H1 (cell line): ENCODE measurements at regions not wholly inside any gene's neighbourhood (a gene's known extent, or its start where the extent isn't known, plus 50 kb on each side); places are given as distances from the start of the nearest gene placed in this dataset.

Experiments
- CTCF ChIA-PET: fragments of 300-600 bp; sonication (Branson Sonifier 250); formaldehyde crosslinking; loops from one replicate; lab custom pipeline; 2021; ENCODE audit not compliant: partially characterized antibody; lab: Charles Lee
- POLR2A ChIA-PET: fragments of 300-600 bp; sonication (Branson Sonifier 250); formaldehyde crosslinking; loops from one replicate; lab custom pipeline; 2021; ENCODE audit warnings: inconsistent platforms; ENCODE audit not compliant: partially characterized antibody; lab: Charles Lee
- DNase-seq, 2 experiments: peaks; one replicate each; pipeline versions ENCODE4 v3.0.0 to v3.0.0-alpha.2; 2010 to 2022; ENCODE audit warnings: low spot score in 2 of 2, low read depth in 1 of 2, mixed read lengths in 1 of 2
- FAIRE-seq: peaks from 2 replicates; lab custom pipeline; 2011; peaks lifted over from hg19 to GRCh38; lab: Jason Lieb, UNC
- H2AFZ ChIP-seq: 2 replicates; pipeline ENCODE4 v1.8.1; 2012; ENCODE audit warnings: low read length, inconsistent platforms
- H2AK5ac ChIP-seq: 2 replicates; pipeline ENCODE4 v1.6.1; 2013; ENCODE audit warnings: low read depth, low read length
- H2BK120ac ChIP-seq: replicated peaks from 2 replicates; pipeline ENCODE3; 2013; ENCODE audit warnings: low read depth, low read length, inconsistent platforms
- H2BK12ac ChIP-seq: 2 replicates; pipeline ENCODE4 v1.6.1; 2013; ENCODE audit warnings: low read depth, low read length
- H2BK15ac ChIP-seq: 2 replicates; pipeline ENCODE4 v1.6.1; 2013; ENCODE audit warnings: low read length
- H2BK20ac ChIP-seq: 2 replicates; pipeline ENCODE4 v1.6.1; 2013; ENCODE audit warnings: low read length
- H2BK5ac ChIP-seq: 2 replicates; pipeline ENCODE4 v1.6.1; 2013; ENCODE audit warnings: low read depth, low read length
- H3K14ac ChIP-seq: 2 replicates; pipeline ENCODE4 v1.6.1; 2013; ENCODE audit warnings: inconsistent platforms; ENCODE audit not compliant: insufficient read length
- H3K18ac ChIP-seq: 2 replicates; pipeline ENCODE4 v1.6.1; 2013; ENCODE audit warnings: low read length; ENCODE audit errors: extremely low read depth
- H3K23ac ChIP-seq: 2 replicates; pipeline ENCODE4 v1.6.1; 2013; ENCODE audit warnings: inconsistent platforms; ENCODE audit not compliant: insufficient read length
- H3K23me2 ChIP-seq: 2 replicates; pipeline ENCODE4 v1.6.1; 2013; ENCODE audit warnings: low read depth, low read length
- H3K27ac ChIP-seq: 2 replicates; pipeline ENCODE4 v1.6.1; 2011; ENCODE audit warnings: low read depth, low read length, inconsistent platforms
- H3K27me3 ChIP-seq, 4 experiments: replicated peaks in 1 of 4; 1 replicate in 1 of 4; 2 replicates in 3 of 4; pipeline versions ENCODE4 v1.6.1 to v1.8.1; 2011 to 2013; ENCODE audit warnings: low read length in 3 of 4, mild to moderate bottlenecking in 3 of 4, inconsistent platforms in 2 of 4, mixed read lengths in 2 of 4, moderate library complexity in 1 of 4; ENCODE audit not compliant: control insufficient read depth in 3 of 4, insufficient read depth in 3 of 4; ENCODE audit errors: extremely low read depth in 1 of 4
- H3K36me3 ChIP-seq, 4 experiments: 2 replicates each; pipeline versions ENCODE4 v1.6.1 to v1.8.1; 2011 to 2013; ENCODE audit warnings: mild to moderate bottlenecking in 4 of 4, low read length in 3 of 4, moderate library complexity in 2 of 4, control low read depth in 1 of 4, inconsistent platforms in 1 of 4; ENCODE audit not compliant: insufficient read depth in 4 of 4, control insufficient read depth in 2 of 4
- H3K4ac ChIP-seq: replicated peaks from 2 replicates; pipeline ENCODE3; 2013; ENCODE audit warnings: low read length, low read depth, mixed read lengths, inconsistent platforms; ENCODE audit not compliant: insufficient read length
- H3K4me1 ChIP-seq, 4 experiments: replicated peaks in 1 of 4; 1 replicate in 1 of 4; 2 replicates in 3 of 4; pipeline versions ENCODE4 v1.6.1 to v1.8.1; 2011 to 2013; ENCODE audit warnings: low read length in 3 of 4, inconsistent platforms in 2 of 4, mixed read lengths in 1 of 4; ENCODE audit not compliant: insufficient read depth in 4 of 4, control insufficient read depth in 3 of 4
- H3K4me2 ChIP-seq, 2 experiments: 2 replicates each; pipeline versions ENCODE4 v1.6.1 to v1.8.1; 2011 to 2013; ENCODE audit warnings: low read depth in 2 of 2, low read length in 2 of 2, control low read depth in 1 of 2, inconsistent platforms in 1 of 2, mild to moderate bottlenecking in 1 of 2; ENCODE audit not compliant: insufficient read depth in 1 of 2
- H3K4me3 ChIP-seq, 4 experiments: fragments of 200-600, 300-600 bp in 1 of 4; sonication (generic), shearing (Covaris generic), sonication (Bioruptor Twin) in 1 of 4; 2 replicates each; pipeline versions ENCODE4 v1.5.1 to v1.8.1; 2011 to 2016; ENCODE audit warnings: low read length in 4 of 4, low read depth in 3 of 4, control low read depth in 2 of 4, inconsistent platforms in 2 of 4, mild to moderate bottlenecking in 2 of 4, mixed read lengths in 1 of 4, moderate library complexity in 1 of 4; ENCODE audit not compliant: insufficient read depth in 2 of 4; ENCODE audit errors: extremely low read depth in 1 of 4
- H3K56ac ChIP-seq: replicated peaks from 2 replicates; pipeline ENCODE3; 2013; ENCODE audit warnings: low read depth, mild to moderate bottlenecking, mixed read lengths, low read length, inconsistent platforms; ENCODE audit not compliant: insufficient read length
- H3K79me1 ChIP-seq: 2 replicates; pipeline ENCODE4 v1.6.1; 2013; ENCODE audit warnings: low read depth, low read length, control low read depth
- H3K79me2 ChIP-seq, 2 experiments: 2 replicates each; pipeline versions ENCODE4 v1.6.1 to v1.8.1; 2012 to 2013; ENCODE audit warnings: low read length in 2 of 2, mild to moderate bottlenecking in 2 of 2, inconsistent platforms in 1 of 2; ENCODE audit not compliant: insufficient read depth in 2 of 2, control insufficient read depth in 1 of 2
- H3K9ac ChIP-seq, 4 experiments: replicated peaks in 1 of 4; 1 replicate in 1 of 4; 2 replicates in 3 of 4; pipeline versions ENCODE4 v1.6.1 to v1.8.1; 2011 to 2013; ENCODE audit warnings: low read depth in 3 of 4, low read length in 3 of 4, control low read depth in 2 of 4, mild to moderate bottlenecking in 2 of 4, moderate library complexity in 2 of 4, inconsistent platforms in 1 of 4; ENCODE audit errors: extremely low read depth in 1 of 4
- H3K9me3 ChIP-seq, 2 experiments: 2 replicates each; pipeline versions ENCODE4 v1.6.1 to v1.8.1; 2012 to 2013; ENCODE audit warnings: mild to moderate bottlenecking in 2 of 2, moderate library complexity in 2 of 2, control low read depth in 1 of 2, inconsistent platforms in 1 of 2, low read depth in 1 of 2, low read length in 1 of 2, mixed read lengths in 1 of 2; ENCODE audit not compliant: insufficient read depth in 2 of 2
- H4K20me1 ChIP-seq, 2 experiments: replicated peaks in 1 of 2; 2 replicates each; pipeline versions ENCODE3 to v1.8.1; 2011 to 2013; ENCODE audit warnings: inconsistent platforms in 2 of 2, low read length in 2 of 2, mild to moderate bottlenecking in 1 of 2; ENCODE audit not compliant: insufficient read depth in 2 of 2, control insufficient read depth in 1 of 2
- H4K5ac ChIP-seq: 2 replicates; pipeline ENCODE4 v1.6.1; 2013; ENCODE audit warnings: low read length, low read depth, mixed read lengths, inconsistent platforms; ENCODE audit not compliant: insufficient read length
- H4K8ac ChIP-seq: 2 replicates; pipeline ENCODE4 v1.8.0; 2013; ENCODE audit warnings: mild to moderate bottlenecking, moderate library complexity, low read length, inconsistent platforms; ENCODE audit not compliant: insufficient read depth; ENCODE audit errors: extremely low read depth
- H4K91ac ChIP-seq: replicated peaks from 2 replicates; pipeline ENCODE3; 2013; ENCODE audit warnings: low read length, mixed read lengths, inconsistent platforms; ENCODE audit not compliant: insufficient read length
- CBX5 ChIP-seq: fragments of 300-800, 300-1000 bp; sonication (generic); IDR thresholded peaks from 2 replicates; pipeline ENCODE4 v1.7.1; 2016; ENCODE audit warnings: antibody characterized with exemption, low read length, low read depth
- CTBP2 ChIP-seq: IDR thresholded peaks from 2 replicates; pipeline ENCODE4 v1.7.0; 2011; ENCODE audit warnings: borderline replicate concordance, mild to moderate bottlenecking, moderate library complexity, mixed read lengths, low read length; ENCODE audit not compliant: insufficient read depth, insufficient read length
- KDM1A ChIP-seq: fragments of 200-600, 300-600 bp; sonication (generic); IDR thresholded peaks from 2 replicates; pipeline ENCODE4 v1.7.1; 2016; ENCODE audit warnings: mild to moderate bottlenecking, low read length, borderline replicate concordance
- POLR2AphosphoS5 ChIP-seq: IDR thresholded peaks from 2 replicates; pipeline ENCODE4 v1.6.1; 2011; ENCODE audit warnings: low read depth, low read length
- WGBS, 2 experiments: shearing (Covaris generic) in 1 of 2; methylation state at CpG; one replicate each; pipeline versions ENCODE4 v1.1.6 to v1.1.7; 2013 to 2015; ENCODE audit warnings: low lambda C conversion rate in 2 of 2, mixed read lengths in 2 of 2, inconsistent platforms in 1 of 2, low coverage in 1 of 2, missing lambda C conversion rate in 1 of 2; ENCODE audit not compliant: insufficient replicate concordance in 2 of 2, insufficient coverage in 1 of 2, insufficient read length in 1 of 2; ENCODE audit errors: extremely low coverage in 1 of 2, missing lambda C conversion rate in 1 of 2; 5-methylcytosine and 5-hydroxymethylcytosine counted together

DNA sequence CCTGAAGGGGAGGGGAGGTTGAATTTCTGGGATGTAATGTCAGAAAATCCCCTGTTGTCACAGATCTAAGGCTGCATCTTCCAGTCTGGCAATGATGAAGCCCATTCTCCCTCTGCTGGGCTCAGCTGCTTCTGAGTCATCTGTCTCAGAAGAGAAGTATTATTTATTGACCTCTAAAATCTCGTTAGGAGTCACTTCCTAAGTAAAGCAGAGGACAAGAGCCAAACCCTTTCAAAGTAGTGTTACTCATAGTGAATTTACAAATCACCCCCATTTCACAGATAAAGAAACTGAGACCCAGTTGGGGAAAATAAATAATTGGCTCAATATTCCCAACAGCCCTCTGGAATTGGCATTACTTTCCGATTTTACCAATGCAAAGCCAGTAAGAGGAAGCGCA is 167.3 kb upstream of the SKOR2 start:
- ChIA-PET CTCF (interaction anchor here (1.2 to 1.4 kb wide), 2 partner anchors 10 to 22 kb away, joined by 4 read pairs; no protein-coding TSS in a partner anchor), POLR2A (no interaction called here)
- H3K14ac ChIP-seq: no peak overlapping the region
- no peaks in the 10 kb centered on the region; the same call in 1 of the 2 replicates for H3K79me1 ChIP-seq
- no peak overlapping the region for H2BK5ac ChIP-seq
- peaks cover 2% of the 10 kb centered on the region; the same call in 1 of the 2 replicates for H3K23me2 ChIP-seq
- H3K18ac ChIP-seq: no peak overlapping the region
- H4K91ac ChIP-seq: no peak overlapping the region
- no peak overlapping the region for H2BK12ac ChIP-seq
- peaks cover 0 to 4% (median 1%) of the 10 kb centered on the region in 4 experiments; a peak in 3 of 7 replicates for H3K4me1 ChIP-seq
- no peak overlapping the region for H4K5ac ChIP-seq
- H2BK20ac ChIP-seq: no peak overlapping the region
- no peak overlapping the region for H2AFZ ChIP-seq
- no peak overlapping the region for H3K9ac ChIP-seq
- no peak overlapping the region for H3K23ac ChIP-seq
- H4K20me1 ChIP-seq: no peaks in the 10 kb centered on the region
- H2BK15ac ChIP-seq: no peak overlapping the region
- no peak overlapping the region for H3K4me2 ChIP-seq
- H3K27me3 ChIP-seq: peaks cover 9 to 57% (median 49%) of the 10 kb centered on the region in 4 experiments
- H3K27ac ChIP-seq: no peak overlapping the region
- H2BK120ac ChIP-seq: no peak overlapping the region
- no peak overlapping the region for H2AK5ac ChIP-seq
- H3K36me3 ChIP-seq: no peaks in the 10 kb centered on the region
- no peaks in the 10 kb centered on the region for H3K9me3 ChIP-seq
- DNase-seq (no peak), FAIRE-seq (no peak)
- 65% methylated on average over 3 of the region's 3 CpGs; no CpG with 5 or more reads in 1 of the 2 experiments for WGBS, 2 experiments
- no peak overlapping the region for H3K4me3 ChIP-seq
- H3K4ac ChIP-seq: no peak overlapping the region
- H3K56ac ChIP-seq: no peak overlapping the region
- H4K8ac ChIP-seq: no peak overlapping the region
- H3K79me2 ChIP-seq: no peaks in the 10 kb centered on the region
- TF ChIP-seq CTBP2 (no peak), POLR2AphosphoS5 (no peak), KDM1A (peak; percentile 87), CBX5 (no peak)
